Thyroid gland (tissue), 4 donors: ENCODE measurements at regions not wholly inside any gene's neighbourhood (a gene's known extent, or its start where the extent isn't known, plus 50 kb on each side); places are given as distances from the start of the nearest gene placed in this dataset.

Experiments used
- DNase-seq, 2 donors: peaks; one replicate each; pipeline ENCODE4 v3.0.0-alpha.2; 2019
- H3K27ac ChIP-seq, 3 donors: fragments of 200-600 bp; sonication (generic); 1 replicate in 2 of 3; 2 replicates in 1 of 3; pipeline ENCODE4 v1.5.1; 2016 to 2019; ENCODE audit warnings: mild to moderate bottlenecking in 1 of 3, moderate library complexity in 1 of 3
- H3K27me3 ChIP-seq: fragments of 200-600 bp; sonication (generic); one replicate; pipeline ENCODE4 v1.5.1; 2019
- H3K36me3 ChIP-seq, 2 donors: fragments of 200-600 bp; sonication (generic); one replicate each; pipeline ENCODE4 v1.5.1; 2016 to 2019
- H3K4me1 ChIP-seq, 2 donors: fragments of 200-600 bp; sonication (generic); one replicate each; pipeline ENCODE4 v1.5.1; 2017 to 2019
- H3K4me3 ChIP-seq, 3 donors: fragments of 200-600 bp; sonication (generic); replicated peaks in 1 of 3; 1 replicate in 2 of 3; 2 replicates in 1 of 3; pipeline ENCODE4 v1.5.1; 2016; ENCODE audit warnings: mild to moderate bottlenecking in 1 of 3
- H3K9me3 ChIP-seq: fragments of 200-600 bp; sonication (generic); one replicate; pipeline ENCODE4 v1.5.1; 2017
- CTCF ChIP-seq, 6 experiments: fragments of 200-600 bp in 3 of 6; fragments of 450-650 bp in 3 of 6; sonication (generic) in 3 of 6; IDR thresholded peaks; one replicate each; pipeline ENCODE4 v1.5.1; 2016 to 2019; ENCODE audit warnings: antibody characterized with exemption in 6 of 6, mild to moderate bottlenecking in 2 of 6, inconsistent platforms in 1 of 6, moderate library complexity in 1 of 6
- POLR2A ChIP-seq, 2 donors: fragments of 450-650 bp; IDR thresholded peaks; one replicate each; pipeline ENCODE4 v1.6.1; 2017; ENCODE audit warnings: antibody characterized with exemption in 2 of 2, mild to moderate bottlenecking in 2 of 2, moderate library complexity in 1 of 2
- WGBS, 2 donors: methylation state at CpG; one replicate each; pipeline ENCODE4 v1.1.5; 2017; 5-methylcytosine and 5-hydroxymethylcytosine counted together
- intact Hi-C: fragments of 100-400 bp; cut with DNase I; formaldehyde crosslinking; loops from one replicate; pipeline ENCODE4 v1.15.1; 2023

DNA sequence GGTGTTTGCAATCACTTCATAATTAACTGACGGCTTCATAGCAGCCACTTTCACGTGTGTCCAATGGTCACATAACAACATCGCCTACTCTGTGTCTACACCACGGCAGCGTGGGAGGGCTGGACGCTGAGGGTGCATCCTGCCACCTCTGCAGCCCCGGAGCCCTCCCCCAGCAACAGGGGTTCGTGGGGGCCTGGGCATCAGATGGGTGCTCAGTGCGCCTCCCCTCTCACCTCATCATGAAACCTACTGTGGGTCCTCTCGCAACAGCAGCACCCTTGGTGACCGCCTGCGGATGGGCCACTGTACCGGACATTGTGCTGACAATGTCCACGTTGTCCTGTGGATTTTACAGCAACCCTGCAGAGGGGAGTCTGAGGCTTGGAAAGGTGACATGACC, 193.5 kb downstream of the UQCRFS1 start:
- WGBS, 2 donors, result 92 to 100% methylated on average over 1 to 12 of the region's 14 CpGs
- Histone ChIP-seq H3K36me3 (no peaks in the 10 kb centered on the region), H3K27ac (no peak overlapping the region), H3K9me3 (no peaks in the 10 kb centered on the region), H3K27me3 (no peaks in the 10 kb centered on the region), H3K4me3 (no peak overlapping the region), H3K4me1 (no peaks in the 10 kb centered on the region)
- intact Hi-C loops, result no loop called here
- TF ChIP-seq POLR2A (IDR thresholded peaks at IDR 0.05) (no peak), CTCF (IDR thresholded peaks at IDR 0.05) (no peak)
- no peak for DNase-seq

GRCh38 chr19:29018542-29018941, 194.4 kb downstream of the UQCRFS1 start:
- H3K9me3 ChIP-seq, result no peaks in the 10 kb centered on the region
- intact Hi-C loops, result no loop called here

DNA sequence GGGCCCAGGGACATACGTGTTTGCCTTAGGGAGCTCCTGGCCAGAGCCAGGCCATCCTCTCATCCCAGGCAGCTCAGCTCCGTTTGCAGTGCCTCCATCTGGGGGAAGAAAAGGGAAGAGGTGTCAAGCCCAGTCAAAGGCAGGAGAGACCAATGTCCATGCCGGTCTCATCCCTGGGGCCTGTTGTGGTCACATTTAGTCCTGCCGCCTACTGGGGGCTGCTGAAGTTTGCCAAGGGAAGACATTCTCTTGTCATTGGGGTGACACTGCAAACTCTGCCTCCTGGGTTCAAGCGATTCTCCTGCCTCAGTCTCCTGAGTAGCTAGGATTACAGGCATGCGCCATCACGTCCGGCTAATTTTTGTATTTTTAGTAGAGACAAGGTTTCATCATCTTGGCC, 195.2 kb downstream of the UQCRFS1 start:
- no peak for DNase-seq
- WGBS, 2 donors, result 64 to 77% methylated on average over 7 to 8 of the region's 8 CpGs
- no peak for TF ChIP-seq POLR2A (IDR thresholded peaks at IDR 0.05)
- no peak for TF ChIP-seq CTCF (IDR thresholded peaks at IDR 0.05)

More at GRCh38 chr19:29018542-29018941, 194.4 kb downstream of the UQCRFS1 start:
- WGBS, 2 donors, result 66 to 93% methylated on average over 3 of the region's 3 CpGs
- DNase-seq, result no peak
- H3K27ac ChIP-seq, result no peak overlapping the region
- H3K4me3 ChIP-seq, result no peak overlapping the region
- TF ChIP-seq CTCF (IDR thresholded peaks at IDR 0.05), result no peak
- TF ChIP-seq POLR2A (IDR thresholded peaks at IDR 0.05), result no peak
- no peaks in the 10 kb centered on the region for H3K36me3 ChIP-seq
- no peaks in the 10 kb centered on the region for H3K27me3 ChIP-seq
- no peaks in the 10 kb centered on the region for H3K4me1 ChIP-seq

DNA sequence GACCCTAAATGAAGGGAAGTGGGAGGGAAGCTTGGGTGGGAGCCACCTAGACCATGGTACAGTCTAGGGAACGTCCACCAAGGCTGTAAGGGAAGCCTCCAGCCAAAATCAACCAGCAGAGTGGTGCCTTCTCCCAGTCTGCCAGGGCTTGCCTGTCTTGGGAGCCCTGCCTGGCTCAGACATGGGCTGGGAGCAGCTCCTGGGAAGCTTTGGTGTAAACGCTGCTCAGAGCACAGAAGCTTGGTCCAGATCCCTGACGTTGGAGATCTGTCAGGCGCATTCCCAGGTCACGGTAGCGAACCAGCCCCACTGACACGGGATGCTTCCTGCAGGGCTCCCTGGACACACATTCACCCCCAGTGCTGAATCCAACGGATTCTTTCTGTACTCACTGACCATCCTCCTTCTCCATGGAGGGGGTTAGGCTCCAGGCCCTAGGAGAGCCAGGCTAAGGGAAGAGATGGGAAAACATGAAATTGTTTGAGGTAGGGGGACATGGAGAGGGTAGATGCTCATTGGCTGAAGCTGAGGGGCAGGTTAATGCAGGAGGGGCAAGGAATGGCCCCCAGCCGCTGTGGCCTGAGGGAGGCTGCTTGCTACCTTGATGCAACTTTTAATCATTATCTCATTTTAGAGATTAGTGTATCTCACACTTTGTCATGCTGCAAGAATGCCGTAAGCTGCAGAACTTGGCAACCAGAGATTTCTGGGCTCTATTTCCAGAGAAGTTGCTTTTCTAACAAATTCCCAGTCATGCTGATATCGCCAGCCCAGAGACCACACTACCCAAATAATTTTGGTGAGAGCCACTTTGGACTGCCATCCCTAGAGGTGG, 195.8 kb downstream of the UQCRFS1 start:
- WGBS, 2 donors, result 65 to 74% methylated on average over 6 to 9 of the region's 11 CpGs
- DNase-seq, result no peak
- no peak overlapping the region for H3K27ac ChIP-seq
- intact Hi-C loops, result no loop called here
- H3K4me1 ChIP-seq, result no peaks in the 10 kb centered on the region
- H3K4me3 ChIP-seq, result no peak overlapping the region
- no peak for TF ChIP-seq POLR2A (IDR thresholded peaks at IDR 0.05)
- no peak for TF ChIP-seq CTCF (IDR thresholded peaks at IDR 0.05)
- no peaks in the 10 kb centered on the region for H3K36me3 ChIP-seq
- no peaks in the 10 kb centered on the region for H3K27me3 ChIP-seq
- no peaks in the 10 kb centered on the region for H3K9me3 ChIP-seq

More for the DNA sequence above, 195.2 kb downstream of the UQCRFS1 start:
- Histone ChIP-seq H3K4me3 (no peak overlapping the region), H3K27me3 (no peaks in the 10 kb centered on the region), H3K36me3 (no peaks in the 10 kb centered on the region), H3K9me3 (no peaks in the 10 kb centered on the region), H3K27ac (no peak overlapping the region), H3K4me1 (no peaks in the 10 kb centered on the region)
- intact Hi-C loops, result no loop called here

GRCh38 chr19:29016353-29016752, 196.6 kb downstream of the UQCRFS1 start:
- 91 to 93% methylated on average over 2 of the region's 2 CpGs for WGBS, 2 donors
- TF ChIP-seq CTCF (IDR thresholded peaks at IDR 0.05), result no peak
- no peak for TF ChIP-seq POLR2A (IDR thresholded peaks at IDR 0.05)
- intact Hi-C loops, result no loop called here

More at GRCh38 chr19:29016353-29016752, 196.6 kb downstream of the UQCRFS1 start:
- Histone ChIP-seq H3K4me3 (no peak overlapping the region), H3K27me3 (no peaks in the 10 kb centered on the region), H3K9me3 (no peaks in the 10 kb centered on the region), H3K27ac (no peak overlapping the region), H3K36me3 (no peaks in the 10 kb centered on the region), H3K4me1 (no peaks in the 10 kb centered on the region)
- no peak for DNase-seq
